GM18502 (cell line): ENCODE measurements at regions not wholly inside any gene's neighbourhood (a gene's known extent, or its start where the extent isn't known, plus 50 kb on each side); places are given as distances from the start of the nearest gene placed in this dataset.
"Not testable (repeated sequence)": the region's sequence is repeated elsewhere in the genome, so short reads cannot be mapped to it uniquely, and the experiment has no call there.

Source experiments
- ATAC-seq: cut with Tn5 transposase; IDR thresholded peaks from one replicate; pipeline ENCODE4 v1.9.1; 2021; ENCODE audit warnings: mild to moderate bottlenecking; ENCODE audit not compliant: unreplicated experiment, poor library complexity

DNA sequence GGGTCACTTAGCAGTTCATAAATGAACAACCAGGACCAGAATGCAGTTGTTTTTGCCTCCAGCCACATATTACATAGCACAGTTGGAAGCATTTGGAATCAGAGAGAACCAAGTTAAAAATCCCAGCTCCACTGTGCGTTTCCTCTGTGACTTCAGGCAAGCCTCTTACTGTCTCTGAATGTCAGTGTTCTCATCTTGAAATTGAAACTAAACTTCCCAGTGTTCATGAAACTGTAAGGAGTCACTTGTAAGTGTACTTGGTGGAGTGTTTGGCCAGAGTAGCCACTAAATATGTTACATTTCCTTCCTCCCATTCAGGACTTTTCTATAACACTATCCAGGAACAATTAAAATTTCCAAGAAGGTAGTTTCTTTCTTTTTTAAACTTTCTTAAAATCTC is 276.8 kb downstream of the KCNRG start:
- no peak for ATAC-seq

- ATAC-seq, result not testable (repeated sequence)
These were observed 279.2 kb downstream of the KCNRG start for GRCh38 chr13:50294425-50294824.

GRCh38 chr13:50299546-50300249 is 284.5 kb downstream of the KCNRG start:
- no peak for ATAC-seq

GRCh38 chr13:50303963-50304721 is 288.9 kb downstream of the KCNRG start:
- no peak for ATAC-seq

DNA sequence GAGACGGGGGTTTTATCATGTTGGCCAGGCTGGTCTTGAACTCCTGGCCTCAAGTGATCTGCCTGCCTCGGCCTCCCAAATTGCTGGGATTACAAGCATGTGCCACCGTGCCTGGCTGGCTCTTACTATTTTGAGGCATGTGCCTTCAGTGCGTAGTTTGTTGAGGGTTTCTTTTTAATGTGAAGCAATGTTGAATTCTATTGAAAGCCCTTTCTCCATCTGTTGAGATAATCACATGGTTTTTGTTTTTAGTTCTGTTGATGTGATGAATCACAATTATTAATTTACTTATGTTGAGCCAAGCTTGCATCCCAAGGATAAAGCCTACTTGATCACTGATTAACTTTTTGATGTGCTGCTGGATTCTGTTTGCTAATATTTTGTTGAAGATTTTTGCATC is 290.9 kb downstream of the KCNRG start:
- ATAC-seq, result no peak

DNA sequence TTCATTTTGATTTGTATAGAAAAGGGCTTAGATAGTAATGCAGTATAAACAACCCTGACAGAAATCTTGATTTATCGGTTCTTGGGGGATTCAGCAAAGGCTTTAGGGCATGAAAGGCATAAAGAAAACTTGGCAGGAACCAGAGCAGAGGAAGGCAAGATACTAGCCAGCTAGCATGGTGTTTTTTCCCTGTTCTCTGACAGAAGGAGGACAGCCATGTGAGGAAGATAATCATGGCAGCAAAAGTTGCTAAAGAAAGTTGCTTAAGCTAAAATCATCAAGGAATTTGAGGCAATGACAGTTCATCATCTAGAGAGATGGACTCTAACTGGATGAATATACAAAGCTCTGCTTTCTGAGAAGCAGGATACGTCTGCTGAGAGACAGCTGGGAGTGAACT is 294.1 kb downstream of the KCNRG start:
- no peak for ATAC-seq

- ATAC-seq, result no peak
These were observed 294.8 kb downstream of the KCNRG start for GRCh38 chr13:50309882-50310594.

DNA sequence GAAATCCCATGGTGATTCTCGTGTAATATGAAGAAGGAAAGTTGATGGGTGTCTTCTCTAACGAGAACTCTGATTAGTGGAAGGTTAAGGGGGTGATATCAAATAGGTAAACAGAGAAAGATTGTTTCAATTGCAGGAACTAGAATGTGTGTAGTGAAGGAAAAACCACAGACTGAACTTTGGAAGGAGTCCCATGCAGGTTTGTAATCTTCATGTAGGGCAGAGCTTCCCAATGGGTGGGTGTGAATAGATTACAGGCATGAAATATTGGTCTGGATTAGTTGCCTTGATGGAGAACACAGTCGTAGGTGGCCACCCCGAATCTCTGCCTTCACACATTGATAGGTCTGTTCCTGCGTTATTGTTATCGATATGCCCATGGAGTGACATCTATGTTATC is 295.5 kb downstream of the KCNRG start:
- ATAC-seq, result no peak

GRCh38 chr13:50318887-50319286 is 303.6 kb downstream of the KCNRG start:
- no peak for ATAC-seq

DNA sequence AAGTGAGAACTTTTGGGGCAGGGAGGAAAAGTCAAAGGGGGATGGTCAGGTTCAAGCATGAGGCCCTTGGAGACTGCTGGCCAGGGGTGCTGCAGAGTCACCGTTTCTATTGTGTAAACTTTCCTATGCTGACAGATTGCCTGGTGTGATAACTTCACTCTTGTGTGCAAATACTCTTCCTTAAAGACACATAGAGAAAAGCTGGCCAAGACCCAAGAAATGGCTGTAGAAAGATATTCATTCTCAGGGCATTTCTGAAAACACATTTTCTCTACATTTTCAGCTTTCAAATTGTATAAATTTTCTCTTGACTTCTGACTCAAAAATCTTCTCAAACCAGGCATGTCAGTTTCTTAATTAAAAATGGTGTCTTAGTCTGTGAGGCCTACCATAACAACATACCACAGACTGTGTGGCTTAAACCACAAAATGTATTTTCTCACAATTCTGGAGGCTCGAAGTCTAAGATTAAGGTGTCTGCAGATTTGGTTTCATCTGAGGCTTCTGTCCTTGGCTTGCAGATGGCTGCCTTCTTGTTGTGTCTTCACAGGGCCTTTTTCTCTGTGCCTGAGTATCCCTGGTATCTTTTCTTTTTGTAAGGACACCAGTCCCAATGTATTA is 304.5 kb downstream of the KCNRG start:
- ATAC-seq, result no peak

GRCh38 chr13:50320271-50320862 is 305.1 kb downstream of the KCNRG start:
- ATAC-seq, result no peak

DNA sequence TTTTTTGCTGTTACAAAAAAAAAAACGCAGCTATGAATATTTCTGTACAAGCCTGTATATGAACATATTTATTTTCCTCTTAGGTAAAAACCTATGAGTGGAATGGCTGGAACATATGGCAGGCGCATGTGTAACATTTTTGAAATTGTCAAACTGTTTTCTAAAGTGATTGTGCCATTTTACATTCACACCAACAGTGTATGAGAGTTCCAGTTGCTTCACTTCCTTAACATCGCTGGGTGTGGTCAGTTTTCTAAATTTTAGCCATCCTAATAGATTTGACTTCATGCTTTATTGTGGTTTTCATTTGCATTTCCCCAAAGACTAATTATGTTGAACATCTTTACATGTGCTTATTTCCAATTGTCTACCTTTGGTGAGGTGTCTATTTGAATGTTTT is 306.8 kb downstream of the KCNRG start:
- no peak for ATAC-seq

- no peak for ATAC-seq
These were observed 308.3 kb downstream of the KCNRG start for GRCh38 chr13:50323440-50324065.

DNA sequence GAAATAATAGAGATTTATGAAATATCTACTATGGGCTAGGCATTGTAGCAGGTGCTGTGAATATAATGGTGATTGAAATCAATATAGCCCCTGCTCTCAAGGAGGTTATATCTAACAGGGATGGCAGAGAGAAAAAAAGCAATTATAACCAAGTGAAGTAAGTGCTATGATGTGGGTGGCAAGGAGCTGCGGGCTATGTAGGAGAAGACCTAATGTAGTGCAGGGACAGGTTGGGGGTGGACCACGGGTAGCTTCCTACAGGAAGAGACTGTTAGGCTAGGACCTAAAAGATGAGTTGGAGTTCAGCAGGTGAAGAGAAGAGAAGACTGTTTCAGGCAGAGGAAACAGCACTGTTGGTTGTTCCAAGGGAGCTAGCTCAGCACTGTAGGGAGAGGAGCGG is 311.0 kb downstream of the KCNRG start:
- ATAC-seq, result no peak

- ATAC-seq, result no peak
These were observed 311.6 kb downstream of the KCNRG start for GRCh38 chr13:50326811-50327210.

DNA sequence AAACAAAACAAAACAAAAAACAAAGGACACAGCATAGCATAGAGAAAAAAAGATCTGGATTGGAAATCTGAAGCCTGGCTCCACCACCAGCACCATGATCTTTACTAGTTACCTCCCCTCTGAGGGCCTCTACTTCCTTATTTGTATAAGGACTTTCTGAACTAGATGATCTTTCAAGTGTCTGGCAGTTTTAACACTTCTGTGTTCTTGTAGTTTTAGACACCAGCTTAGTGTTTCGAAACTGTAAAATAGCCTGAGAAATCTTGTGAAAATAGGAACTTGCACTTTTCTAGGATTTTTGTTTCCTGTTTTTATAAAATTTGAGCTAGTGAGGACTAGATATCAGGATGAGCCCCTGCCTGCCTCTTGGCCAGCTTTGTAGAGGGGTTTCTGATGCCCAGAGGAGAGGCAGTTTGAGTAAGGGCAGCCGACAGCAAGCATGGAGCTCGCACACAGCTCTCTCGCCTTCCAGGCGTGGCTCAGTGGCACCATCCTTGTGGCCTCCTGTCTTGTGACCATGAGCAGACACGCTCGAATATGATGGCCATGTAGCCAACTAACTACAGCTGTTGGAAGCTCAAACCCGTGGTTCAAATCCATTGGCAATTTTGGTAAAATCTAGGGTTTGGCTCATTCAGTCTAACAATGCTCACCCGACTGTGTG is 319.0 kb downstream of the KCNRG start:
- no peak for ATAC-seq

DNA sequence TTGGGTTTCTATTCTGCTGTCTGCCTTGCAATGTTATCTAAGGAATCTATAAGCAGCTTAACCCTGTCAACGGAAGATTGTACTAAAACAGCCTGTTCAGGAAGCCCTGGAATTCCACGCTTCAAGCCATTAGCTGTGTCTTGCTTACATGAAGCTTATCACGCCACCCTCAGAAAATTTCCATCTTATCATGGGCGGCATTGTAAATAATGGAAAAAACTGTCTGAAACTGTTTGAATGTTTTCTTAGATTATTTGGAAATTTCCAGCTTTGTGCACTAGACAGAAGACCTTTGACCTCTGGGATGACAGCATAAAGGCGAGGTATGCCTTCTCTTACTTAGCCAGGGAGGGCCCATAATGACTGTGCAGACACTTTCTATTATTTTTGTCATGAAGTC is 319.7 kb downstream of the KCNRG start:
- ATAC-seq, result no peak

DNA sequence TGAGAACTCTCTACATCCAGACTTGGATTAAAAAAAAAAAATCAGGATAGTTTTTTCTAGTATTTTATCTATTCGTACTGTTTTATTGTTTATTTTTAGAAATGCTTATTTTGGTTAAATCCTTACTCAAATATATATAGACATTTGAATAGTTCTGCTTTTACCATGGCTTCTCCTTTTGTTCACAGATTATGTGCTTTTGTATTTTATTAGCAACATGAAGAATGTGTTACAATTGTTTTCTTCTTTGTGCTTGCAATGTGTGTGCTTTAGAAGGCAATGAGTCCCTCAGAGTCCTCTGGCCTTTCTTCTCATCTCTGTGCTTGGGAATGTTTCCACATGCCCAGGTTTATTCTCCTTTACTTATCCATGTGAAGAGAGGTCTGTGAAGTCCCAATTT is 324.0 kb downstream of the KCNRG start:
- no peak for ATAC-seq

GRCh38 chr13:50340146-50340545 is 324.9 kb downstream of the KCNRG start:
- no peak for ATAC-seq
